NCI-H2107 treated with DMSO at 0.1 percent for 48 hours (cell line): ENCODE measurements at regions not wholly inside any gene's neighbourhood (a gene's known extent, or its start where the extent isn't known, plus 50 kb on each side); places are given as distances from the start of the nearest gene placed in this dataset.

Experiments used
- DNase-seq: peaks from one replicate; lab custom pipeline; 2025; ENCODE audit not compliant: unreplicated experiment; lab: John Stamatoyannopoulos, UW

DNA sequence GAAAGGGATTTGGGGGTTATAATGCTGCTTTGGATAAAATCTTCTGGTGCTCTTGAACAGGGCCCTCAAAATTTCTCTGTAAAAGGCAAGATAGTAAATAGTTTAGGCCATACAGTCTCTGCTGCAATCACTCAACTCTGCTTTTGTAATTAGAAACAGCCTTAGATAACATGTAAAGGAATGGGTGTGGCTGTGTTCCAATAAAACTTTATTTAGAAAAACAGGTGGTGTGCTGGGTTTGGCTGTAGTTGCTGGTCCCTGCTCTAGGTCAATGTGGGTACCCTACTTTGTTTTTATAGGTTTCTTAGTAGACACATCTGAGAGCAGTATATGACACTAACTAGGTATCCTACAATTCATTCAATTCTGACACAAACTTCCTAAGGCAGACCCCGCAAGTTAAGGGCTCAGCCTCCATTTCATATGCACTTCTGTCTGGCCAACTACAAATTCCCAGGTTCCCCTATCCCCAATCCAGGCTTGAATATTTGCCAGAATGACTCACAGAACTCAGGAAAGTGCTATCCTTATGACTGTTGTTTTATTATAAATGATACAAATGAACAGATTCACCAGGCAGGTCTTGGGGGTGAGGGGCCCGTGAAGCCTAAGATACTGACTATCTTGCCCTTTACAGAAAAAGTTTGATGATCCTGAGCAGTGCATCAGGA, 349.9 kb downstream of the RPS24 start:
- DNase-seq = no peak

DNA sequence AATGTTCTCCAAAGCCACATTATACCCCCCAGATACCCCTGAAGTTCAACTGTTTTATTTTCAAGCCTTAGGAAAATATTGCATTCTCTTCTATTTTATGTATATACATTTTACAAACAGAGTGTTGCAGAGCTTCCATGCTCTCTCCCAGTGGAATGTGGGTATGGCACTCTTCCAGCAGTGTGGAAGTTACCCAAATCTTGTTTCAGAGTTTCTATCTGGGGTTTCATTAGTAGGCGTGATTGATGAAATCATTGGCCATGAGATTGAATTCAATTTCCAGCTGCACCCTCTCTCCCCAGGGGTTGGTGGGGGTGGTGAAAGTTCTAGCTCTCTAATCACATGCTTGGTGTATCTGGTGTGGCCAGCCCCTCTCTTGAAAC, 350.4 kb downstream of the RPS24 start:
- DNase-seq = no peak

DNA sequence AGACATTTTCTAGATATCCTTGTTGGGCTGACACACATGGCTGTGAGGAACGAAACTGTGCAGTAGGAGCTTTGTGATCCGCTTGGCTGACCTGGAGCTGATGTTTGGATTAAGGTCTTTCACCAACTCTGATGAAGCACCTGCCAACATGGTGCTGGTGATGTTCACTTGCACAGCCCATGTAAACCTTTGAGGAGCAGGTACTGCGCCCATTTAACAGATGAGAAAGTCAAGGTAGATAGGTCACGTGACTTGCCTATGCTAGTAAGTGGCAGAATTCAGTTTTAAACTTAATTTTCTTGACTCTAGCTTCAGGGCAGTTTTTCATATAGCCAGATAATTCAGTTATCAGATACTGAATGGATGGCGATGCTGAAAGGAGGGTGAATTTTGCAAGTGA, 351.9 kb downstream of the RPS24 start:
- DNase-seq = no peak

DNA sequence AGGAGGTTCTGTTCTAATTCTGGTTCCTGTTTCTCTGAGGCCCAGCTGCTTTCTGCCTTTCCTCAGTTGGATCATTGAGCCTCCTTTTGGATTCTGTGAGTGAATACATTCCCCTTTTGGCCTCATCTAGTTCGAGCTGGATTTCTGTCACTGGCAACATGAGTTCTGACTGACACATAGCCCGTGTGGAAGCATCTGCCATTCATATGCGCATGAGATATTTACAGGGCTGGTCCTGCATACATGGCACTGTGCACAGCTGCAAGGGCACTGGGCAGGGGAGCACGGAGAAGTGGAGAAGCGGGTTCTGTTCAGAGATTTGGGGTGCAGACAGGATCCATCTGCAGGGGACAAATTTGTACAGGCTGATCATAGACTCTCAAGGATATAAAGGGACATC, 352.8 kb downstream of the RPS24 start:
- no peak for DNase-seq

DNA sequence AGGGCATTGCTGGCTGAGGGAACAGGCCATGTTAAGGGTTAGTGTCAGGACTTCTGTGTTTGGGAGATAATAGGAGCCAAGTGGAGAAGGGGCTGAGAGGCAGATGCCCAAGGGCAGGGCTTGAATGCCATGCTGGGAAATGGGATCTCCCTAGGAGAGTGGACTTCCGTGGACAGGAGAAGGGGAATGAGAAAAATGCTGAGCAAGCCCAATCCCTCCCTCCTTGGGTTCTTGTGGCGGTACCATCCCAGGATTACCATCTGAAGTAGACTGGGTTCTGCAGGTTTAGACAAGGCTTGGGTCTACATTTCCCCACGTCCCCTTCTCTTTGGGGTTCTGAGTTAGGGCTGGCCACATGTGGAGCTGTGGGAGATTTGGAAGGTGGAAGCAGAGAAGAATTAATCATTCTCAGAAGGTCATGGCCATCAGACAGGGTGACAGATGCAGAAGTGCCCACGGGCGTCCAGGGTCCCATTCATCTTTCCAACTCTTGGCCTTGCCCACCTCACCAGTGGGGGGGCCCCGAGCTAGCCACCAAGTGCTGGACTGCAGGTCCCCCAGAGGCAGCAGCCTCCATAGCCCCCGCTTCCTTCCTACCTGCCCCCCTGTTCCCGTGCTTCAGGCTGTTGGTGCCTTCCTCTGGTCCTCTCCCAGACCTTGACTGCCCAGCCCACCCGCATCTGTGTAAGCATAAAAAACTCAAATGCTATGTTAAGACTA, 354.8 kb downstream of the RPS24 start:
- DNase-seq = no peak

DNA sequence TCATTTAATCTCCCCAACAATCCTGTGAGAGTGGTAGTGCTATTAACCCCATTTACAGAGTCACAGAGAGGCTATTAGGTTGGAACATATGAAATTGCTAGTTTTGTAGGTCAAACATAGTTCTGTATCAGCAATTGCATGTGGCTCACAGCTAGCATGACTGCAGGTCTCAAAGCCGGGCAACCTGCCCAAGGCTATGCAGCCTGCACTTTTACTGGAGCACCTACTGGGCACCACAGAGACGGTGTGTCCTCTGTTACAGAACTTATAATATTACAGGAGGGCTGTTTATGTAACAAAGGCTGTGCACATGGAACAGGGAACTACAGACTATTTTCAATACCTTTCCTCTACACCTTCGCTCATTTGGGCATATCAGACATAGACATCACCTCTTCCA, 355.8 kb downstream of the RPS24 start:
- DNase-seq = no peak

DNA sequence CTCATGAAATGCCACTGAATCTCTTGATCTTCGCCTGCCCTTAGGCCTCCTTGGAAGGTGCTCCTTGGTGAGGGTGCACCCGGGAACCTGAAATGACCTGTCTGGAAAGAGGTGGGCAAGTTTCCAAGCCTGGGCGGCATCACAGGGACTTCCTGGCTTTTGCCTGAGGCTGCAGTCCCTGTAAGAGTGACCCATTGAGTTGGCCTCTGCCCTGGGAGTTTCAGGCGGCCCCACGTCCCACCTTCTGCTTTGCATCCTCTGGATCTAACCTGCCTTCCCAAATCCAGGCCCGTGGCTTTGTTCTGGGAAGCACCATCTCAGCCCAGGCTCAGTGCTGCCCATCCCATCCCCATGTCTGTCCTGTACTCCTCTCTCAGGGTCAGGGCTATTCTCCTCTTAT, 356.4 kb downstream of the RPS24 start:
- DNase-seq = no peak

DNA sequence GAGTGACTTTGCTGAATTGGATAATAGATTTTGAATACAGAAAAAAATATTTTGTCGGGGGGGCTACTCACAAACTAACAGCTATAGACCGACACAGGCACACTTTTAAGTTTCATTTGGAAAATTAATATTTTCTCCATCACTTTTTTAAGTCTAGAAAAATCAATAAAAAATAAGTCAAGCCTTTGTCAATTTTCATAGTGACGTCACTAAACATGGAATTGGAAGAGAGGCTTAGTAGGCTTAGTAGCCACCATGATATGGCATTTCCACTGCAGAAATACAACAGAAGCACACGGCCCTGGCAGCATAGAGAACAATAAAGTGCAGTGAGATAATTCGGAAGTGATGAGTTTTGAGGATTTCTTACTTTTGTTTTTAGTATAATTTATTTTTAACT, 357.2 kb downstream of the RPS24 start:
- no peak for DNase-seq

DNA sequence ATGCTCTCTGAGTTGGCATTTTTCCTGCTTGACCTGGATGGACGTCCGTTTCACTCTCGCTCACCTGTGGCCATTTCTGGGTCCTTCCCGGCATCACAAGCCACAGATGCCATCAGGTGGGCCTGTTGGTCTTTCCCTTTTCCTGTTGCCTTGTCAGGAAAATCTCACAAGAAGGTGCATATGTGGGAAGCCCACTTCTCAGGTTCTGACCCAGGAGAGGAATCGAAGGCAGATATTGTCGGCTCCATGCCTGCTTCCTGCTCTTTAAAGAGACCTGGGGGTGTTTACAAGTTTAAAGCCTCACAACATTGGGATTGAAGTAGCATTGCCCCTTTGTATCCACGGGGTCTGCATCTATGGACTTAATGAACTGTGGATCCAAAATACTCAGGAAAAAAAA, 357.9 kb downstream of the RPS24 start:
- no peak for DNase-seq

DNA sequence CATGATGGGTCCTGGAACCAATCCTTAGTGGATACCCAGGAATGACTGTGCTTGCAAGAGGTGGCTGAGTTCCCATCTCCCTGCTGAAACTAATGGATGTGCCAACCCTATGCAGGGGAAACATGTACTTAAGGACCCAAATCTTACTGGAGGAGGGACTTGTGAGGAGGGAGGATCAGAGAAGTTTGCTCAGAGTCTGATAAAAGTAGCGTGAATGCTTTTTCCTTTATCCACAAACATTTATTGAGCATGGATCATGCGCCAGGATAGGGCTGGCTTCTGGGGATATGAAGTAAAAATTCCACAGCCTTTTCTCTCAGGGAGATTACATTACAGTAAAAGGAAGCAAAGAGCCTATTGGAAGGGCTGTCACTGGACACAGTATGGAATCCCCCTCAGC, 358.5 kb downstream of the RPS24 start:
- DNase-seq = no peak

DNA sequence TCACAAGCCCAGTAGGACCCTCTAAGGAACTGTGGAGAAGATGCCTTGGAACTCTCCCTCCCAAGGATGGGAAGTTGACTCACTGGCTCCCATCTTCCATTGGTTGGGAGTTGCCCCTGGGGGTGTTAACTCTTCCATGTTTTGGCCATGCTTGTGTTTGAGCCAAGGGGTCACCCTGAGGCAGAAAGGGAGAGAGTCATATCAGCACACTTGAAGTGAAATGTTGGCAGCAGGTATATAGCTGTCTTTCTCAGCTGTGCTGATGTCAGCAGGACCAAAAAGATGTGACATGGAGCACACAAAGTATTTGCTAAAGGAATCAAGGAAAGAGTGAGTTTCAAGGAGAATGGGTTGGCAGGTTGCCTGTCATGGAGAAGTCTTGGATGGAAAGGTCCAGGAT, 359.4 kb downstream of the RPS24 start:
- DNase-seq = no peak

DNA sequence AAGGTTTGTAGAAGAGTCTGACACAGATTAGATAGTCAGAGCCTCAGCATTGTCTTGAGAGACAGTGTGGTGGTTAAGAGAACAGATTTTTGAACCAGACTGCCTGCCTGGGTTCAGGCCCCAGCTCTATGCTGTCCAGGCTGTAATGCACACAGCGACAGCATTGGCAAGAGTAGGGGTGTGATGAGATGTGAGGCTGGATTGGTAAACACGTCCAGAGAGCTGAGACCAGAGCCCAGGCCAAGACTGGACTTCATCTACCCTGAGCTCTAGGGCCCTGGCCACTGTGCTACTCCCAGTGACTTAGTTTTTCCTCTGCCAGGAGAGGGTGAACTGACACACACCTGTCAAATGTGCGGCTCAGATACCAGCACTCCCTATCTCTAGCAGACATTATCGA, 360.4 kb downstream of the RPS24 start:
- DNase-seq = no peak

DNA sequence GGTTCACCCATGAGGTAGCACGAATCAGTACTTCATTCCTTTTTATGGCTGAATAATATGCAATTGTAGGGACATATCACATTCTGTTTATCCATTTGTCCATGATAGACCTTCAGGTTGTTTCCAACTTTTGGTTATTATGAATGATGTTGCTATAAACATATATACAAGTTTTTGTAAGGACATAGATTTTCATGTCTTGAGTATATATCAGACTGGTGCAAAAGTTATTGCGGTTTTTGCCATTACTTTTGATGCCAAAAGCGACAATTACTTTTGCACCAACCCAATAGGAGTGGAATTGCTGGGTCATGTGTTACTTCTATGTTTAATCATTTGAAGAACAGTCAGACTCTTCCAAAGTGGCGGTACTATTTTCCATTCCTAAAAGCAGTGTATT, 361.5 kb downstream of the RPS24 start:
- DNase-seq = no peak

DNA sequence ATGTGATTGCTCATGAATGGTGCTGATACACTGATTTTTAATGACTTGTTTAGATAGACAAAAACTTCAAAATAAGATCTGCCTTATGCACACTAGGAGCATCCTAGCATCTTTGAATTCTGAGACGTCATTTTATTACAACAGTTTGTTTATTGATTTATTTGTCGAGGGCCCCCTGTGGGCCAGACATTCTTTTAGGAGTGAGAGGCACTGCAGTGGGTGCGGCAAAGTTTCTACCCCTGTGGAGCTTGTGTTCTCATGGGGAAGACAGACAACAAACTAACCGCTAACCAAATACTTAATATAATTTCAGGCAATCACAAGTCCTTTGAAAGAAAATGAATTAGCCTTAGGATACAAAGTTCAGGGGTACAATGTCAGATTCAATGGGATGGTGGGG, 363.1 kb downstream of the RPS24 start:
- no peak for DNase-seq

DNA sequence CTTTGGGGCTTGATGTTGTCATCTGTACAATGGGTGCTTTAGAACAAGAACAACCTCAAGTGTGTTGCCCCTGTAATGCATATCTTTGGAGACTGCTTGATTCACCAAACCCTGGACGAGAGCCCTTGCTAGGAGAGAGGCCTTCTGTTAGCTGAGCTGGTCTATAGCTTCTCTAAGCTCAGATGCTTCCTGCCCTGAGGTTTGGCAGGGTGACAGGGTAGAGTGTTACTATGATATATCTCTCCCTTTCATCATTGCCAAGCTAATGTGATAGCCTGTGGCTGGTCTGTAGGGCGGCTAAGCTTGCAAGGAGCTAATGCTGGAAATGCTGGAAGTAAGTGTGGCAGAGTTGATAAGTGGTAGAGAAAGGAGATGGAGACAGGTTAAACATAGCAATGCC, 364.1 kb downstream of the RPS24 start:
- DNase-seq = no peak

DNA sequence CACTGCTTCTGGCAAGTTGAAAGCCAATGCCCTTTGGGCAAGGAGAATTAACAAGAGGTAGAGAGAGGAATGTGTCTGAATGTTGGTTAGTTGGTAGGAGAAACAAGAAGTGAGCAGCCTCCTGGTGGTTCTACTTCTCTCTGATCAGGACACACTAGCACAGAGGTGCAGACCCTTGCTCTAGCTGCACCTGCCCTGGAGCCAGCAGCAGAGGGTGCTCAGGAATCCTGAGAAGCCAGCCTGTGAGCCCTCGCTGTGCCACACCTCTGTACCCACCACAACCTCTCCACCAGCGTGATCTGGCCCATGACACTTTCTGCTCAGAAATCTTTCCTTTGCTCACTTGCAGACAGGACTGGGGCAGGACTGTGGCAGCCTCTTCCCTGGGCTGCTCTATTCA, 364.7 kb downstream of the RPS24 start:
- DNase-seq = no peak

DNA sequence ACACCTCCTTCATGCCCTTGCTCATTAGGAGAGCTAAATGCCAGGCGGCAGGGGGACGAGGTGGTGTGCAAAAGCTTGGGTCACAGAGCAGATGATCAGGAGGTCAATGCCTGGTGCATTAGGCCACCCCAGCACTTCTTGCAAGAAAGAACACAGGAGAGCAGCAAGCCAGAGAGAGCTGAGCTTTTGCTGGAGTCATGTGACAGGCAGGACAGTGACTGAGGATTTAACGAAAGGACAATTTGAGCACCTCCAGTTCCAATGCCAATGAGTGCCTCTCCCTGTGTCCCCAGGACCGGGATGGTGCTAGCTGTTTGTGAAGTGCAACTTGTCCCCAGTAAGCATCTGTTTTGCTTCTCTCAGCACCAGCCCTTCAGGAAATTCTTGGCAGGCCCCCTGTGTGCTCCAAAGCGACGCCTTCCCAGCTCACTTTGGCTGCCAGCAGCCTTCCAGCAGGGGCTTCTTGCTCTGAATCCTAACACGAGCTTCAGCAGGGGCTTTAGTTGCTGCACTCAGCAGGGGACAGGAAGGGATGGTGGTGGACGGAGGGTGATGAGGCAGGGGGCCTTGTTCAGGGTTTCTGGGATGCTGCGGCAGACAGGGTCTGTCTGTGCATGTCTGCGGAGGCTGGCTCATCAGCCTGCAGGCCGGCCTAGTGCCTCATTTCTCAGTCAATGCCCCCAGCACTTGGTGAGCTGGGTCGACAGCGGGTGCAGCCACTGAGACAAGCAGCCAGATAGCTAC, 368.1 kb downstream of the RPS24 start:
- DNase-seq = no peak

DNA sequence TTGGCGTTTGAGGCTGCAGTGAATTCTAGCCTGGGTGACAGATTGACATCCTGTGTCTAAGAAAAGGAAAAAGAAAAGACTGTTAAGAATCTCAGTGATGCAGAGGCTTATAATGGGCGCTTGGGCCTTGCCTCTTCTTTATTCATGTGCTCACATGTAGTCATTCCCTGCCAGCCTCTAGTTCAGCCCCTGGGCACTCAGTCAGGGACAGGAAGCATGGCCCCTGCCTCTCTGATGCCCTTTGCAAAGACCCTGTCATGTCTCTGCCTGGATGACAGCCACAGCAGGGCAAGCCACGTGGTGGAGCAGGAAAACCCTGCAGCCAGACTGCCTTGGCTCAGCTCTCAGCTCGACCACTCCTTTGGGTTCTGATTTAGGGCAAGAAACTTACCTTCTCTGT, 368.9 kb downstream of the RPS24 start:
- DNase-seq = no peak

DNA sequence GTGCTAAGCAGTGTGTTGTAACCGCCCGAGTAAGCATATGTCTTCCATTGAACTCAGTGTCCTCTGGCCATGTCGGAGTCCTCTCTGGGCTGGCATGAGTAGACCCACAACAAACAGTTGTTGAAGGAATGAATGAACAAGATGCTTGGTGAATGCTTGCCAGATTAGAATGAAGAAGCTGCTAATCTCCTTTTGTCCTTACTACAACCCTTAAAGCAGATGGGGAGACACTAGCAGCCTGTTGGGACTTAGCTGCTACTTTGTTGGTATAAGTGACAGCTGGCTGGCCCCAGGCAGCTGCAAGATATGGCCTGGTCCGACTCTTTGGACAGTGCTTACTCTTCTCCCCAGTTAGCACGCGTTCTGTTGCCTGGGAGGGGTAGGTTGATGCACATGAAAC, 370.1 kb downstream of the RPS24 start:
- no peak for DNase-seq

DNA sequence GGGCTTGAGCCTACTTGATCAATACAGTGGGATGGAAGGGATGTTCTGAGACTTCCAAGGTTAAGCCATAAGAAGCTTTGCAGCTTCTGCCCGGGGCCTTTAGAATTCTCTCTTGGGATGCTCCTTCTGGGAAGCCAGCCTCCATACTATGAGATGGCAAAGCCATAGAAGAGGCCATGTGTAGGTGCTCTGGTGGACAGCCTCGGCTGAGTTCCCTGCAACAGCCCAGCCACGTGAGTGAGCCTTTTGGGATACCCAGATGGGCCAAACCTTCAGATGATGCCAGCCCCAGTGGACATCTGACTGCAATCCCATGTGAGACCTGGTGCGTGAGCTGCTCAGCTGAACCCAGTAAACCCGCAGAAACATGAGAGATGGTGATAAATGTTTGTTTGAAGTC, 370.6 kb downstream of the RPS24 start:
- no peak for DNase-seq

DNA sequence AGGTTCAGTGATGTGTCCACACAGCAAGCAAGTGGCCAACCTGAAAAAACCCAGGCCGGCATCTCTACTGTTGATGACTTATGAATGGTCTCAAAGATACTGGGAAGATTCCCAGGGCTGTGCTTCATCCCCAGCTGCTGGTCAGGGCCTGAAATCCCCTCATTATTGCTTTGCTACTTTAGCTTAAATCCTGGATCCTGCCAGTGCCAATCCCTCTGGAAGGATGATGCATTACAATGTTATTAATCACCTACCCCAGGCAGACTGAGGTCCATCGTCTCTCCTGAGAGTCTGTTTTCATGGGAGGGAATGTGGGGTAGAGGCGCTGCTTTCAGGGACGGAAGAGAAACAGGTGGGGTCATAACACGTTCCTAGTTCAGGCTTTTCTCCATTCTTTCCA, 371.6 kb downstream of the RPS24 start:
- no peak for DNase-seq

DNA sequence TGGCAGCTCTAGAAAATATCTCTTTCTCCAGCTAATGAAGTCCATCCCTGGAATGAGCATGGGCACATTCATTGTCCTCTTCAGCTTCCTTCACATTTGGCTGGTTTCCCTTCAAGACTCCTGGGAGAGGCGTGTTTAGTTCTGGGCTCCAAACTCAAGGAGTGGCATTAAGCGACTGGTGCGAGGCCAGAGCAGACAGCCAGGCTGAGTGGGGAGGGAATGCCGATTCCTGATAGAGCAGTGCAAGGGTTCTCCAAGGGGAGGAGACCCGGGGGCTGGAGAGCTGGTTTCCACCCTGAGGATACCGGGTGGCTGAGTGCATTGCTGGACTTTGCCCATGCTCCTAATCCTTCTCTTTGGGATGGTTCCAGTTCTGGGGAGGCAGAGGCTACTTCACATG, 372.1 kb downstream of the RPS24 start:
- DNase-seq = no peak

DNA sequence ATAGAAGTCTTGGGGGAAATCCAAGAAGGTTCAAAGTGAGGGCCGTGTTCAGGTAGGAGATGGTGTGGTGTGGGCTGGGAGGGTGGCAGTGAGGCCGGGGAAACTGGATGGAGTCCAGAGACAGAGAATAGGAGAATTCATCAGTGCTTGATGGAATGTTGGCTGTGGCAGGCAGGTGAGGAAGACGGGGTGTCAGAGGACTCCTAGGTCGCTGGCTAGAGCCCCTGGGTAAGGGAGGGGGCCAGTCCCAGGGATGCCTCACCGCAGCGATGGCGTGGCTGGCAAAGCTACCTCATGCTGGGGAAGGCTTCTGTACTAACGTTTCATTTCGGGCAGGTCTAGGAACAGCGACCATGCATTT, 373.0 kb downstream of the RPS24 start:
- DNase-seq = no peak
